ENCODE measurements at regions not wholly inside any gene's neighbourhood (a gene's known extent, or its start where the extent isn't known, plus 50 kb on each side); places are given as distances from the start of the nearest gene placed in this dataset.

GRCh38 chr9:16092142-16093091 lies 539.6 kb downstream of the CCDC171 start:
- H3K4me2 ChIP-seq (ENCODE audit: low read length): no peak overlapping the region
- no peak overlapping the region for H3K27ac ChIP-seq (ENCODE audit: low read depth, low read length)
- BruUV-seq (replicated peaks): no TSS peak
- no peaks in the 10 kb centered on the region for H3K36me3 ChIP-seq (ENCODE audit: control insufficient read depth in 1 of 2, insufficient read depth in 2 of 2, low read length in 2 of 2)
- H3K27me3 ChIP-seq (ENCODE audit: insufficient read depth, low read length): no peaks in the 10 kb centered on the region
- H3K4me3 ChIP-seq (replicated peaks in 1 of 2; ENCODE audit: low read depth in 1 of 2, low read length in 2 of 2): no peak overlapping the region
- intact Hi-C loops (cut with micrococcal nuclease): loop anchor here (10.0 kb wide), 1 partner anchor 58 kb away; no protein-coding TSS in a partner anchor
- H3K9ac ChIP-seq (ENCODE audit: low read length): no peak overlapping the region
- ATAC-seq: no peak
- DNase-seq (ENCODE audit: low read depth, low spot score): no peak
- no peak overlapping the region for H2AFZ ChIP-seq (ENCODE audit: low read depth, low read length, poor library complexity, severe bottlenecking)
- no peaks in the 10 kb centered on the region for H3K9me3 ChIP-seq (ENCODE audit: control insufficient read depth in 1 of 2, insufficient read depth in 1 of 2, low read depth in 1 of 2, low read length in 2 of 2)
- H4K20me1 ChIP-seq (ENCODE audit: insufficient read depth): no peaks in the 10 kb centered on the region
- RAD21 ChIA-PET (ENCODE audit: low non-redundant PET in 1 of 2, low total read pairs in 2 of 2, uncharacterized antibody in 2 of 2, unreplicated experiment in 2 of 2): no interaction called here
- CTCF ChIA-PET: no interaction called here
- POLR2A ChIA-PET: no interaction called here
- no peaks in the 10 kb centered on the region for H3K9me2 ChIP-seq (ENCODE audit: insufficient read depth)
- H3K79me2 ChIP-seq (ENCODE audit: insufficient read depth, low read length): no peaks in the 10 kb centered on the region
- no peak for TF ChIP-seq ZNF274 (IDR thresholded peaks at IDR 0.05; ENCODE audit: low read depth, low read length)
- no peak for TF ChIP-seq ZBTB33 (IDR thresholded peaks at IDR 0.05; ENCODE audit: extremely low read depth, insufficient replicate concordance, low read length)
- TF ChIP-seq CEBPB (IDR thresholded peaks at IDR 0.05; ENCODE audit: low read depth): no peak
- no peak for TF ChIP-seq ATF3 (IDR thresholded peaks at IDR 0.05)
- TF ChIP-seq YY1 (IDR thresholded peaks at IDR 0.05; ENCODE audit: extremely low read depth, insufficient replicate concordance, low read depth, low read length): no peak
- TF ChIP-seq POLR2AphosphoS5 (IDR thresholded peaks at IDR 0.05; ENCODE audit: low read depth, low read length): no peak
- no peak for TF ChIP-seq SP1 (IDR thresholded peaks at IDR 0.05; ENCODE audit: low read depth)
- no peak for TF ChIP-seq CBX3 (IDR thresholded peaks at IDR 0.05; ENCODE audit: low read depth)
- no peak for TF ChIP-seq EZH2phosphoT487 (IDR thresholded peaks at IDR 0.05; ENCODE audit: borderline replicate concordance)
- TF ChIP-seq MAX (IDR thresholded peaks at IDR 0.05): no peak
- no peak for TF ChIP-seq TCF7L2 (IDR thresholded peaks at IDR 0.05; ENCODE audit: borderline replicate concordance, extremely low read depth, insufficient read depth, insufficient read length)
- TF ChIP-seq CTCF (IDR thresholded peaks at IDR 0.05 in 2 of 3, conservative IDR thresholded peaks at IDR 0.05 in 1 of 3; ENCODE audit: borderline replicate concordance in 1 of 3, insufficient read depth in 1 of 3, low read depth in 2 of 3, low read length in 2 of 3): no peak
- TF ChIP-seq ELF1 (IDR thresholded peaks at IDR 0.05; ENCODE audit: borderline replicate concordance, low read depth): no peak
- no peaks in the 10 kb centered on the region for H3K4me1 ChIP-seq (ENCODE audit: control insufficient read depth in 1 of 2, insufficient read depth in 2 of 2, low read length in 2 of 2)
